GM23338 (cell line): ENCODE measurements at regions not wholly inside any gene's neighbourhood (a gene's known extent, or its start where the extent isn't known, plus 50 kb on each side); places are given as distances from the start of the nearest gene placed in this dataset.
"Not testable (repeated sequence)": the region's sequence is repeated elsewhere in the genome, so short reads cannot be mapped to it uniquely, and the experiment has no call there.

Experiments
- ATAC-seq: fragments of 200-7000 bp; cut with Tn5 transposase; 3 replicates; pipeline ENCODE4 v1.9.1; 2020
- DNase-seq: peaks from one replicate; pipeline ENCODE4 v3.0.0-alpha.2; 2015; ENCODE audit warnings: low spot score
- H2AFZ ChIP-seq: fragments of 200-600 bp; sonication (generic); 2 replicates; pipeline ENCODE4 v1.8.0; 2016; ENCODE audit warnings: antibody characterized with exemption, mild to moderate bottlenecking, moderate library complexity
- H3F3A ChIP-seq: fragments of 200-600 bp; sonication (generic); replicated peaks from 2 replicates; pipeline ENCODE4 v1.8.0; 2017; ENCODE audit warnings: antibody characterized with exemption, mixed run types, low read depth
- H3K27ac ChIP-seq: fragments of 200-600 bp; sonication (generic); 2 replicates; pipeline ENCODE4 v1.6.1; 2016; ENCODE audit warnings: low read depth
- H3K27me3 ChIP-seq: fragments of 200-600 bp; sonication (generic); 2 replicates; pipeline ENCODE4 v1.8.0; 2016; ENCODE audit warnings: mild to moderate bottlenecking, mixed run types, moderate library complexity; ENCODE audit not compliant: insufficient read depth
- H3K36me3 ChIP-seq: fragments of 200-600 bp; sonication (generic); 2 replicates; pipeline ENCODE4 v1.8.0; 2016; ENCODE audit warnings: mild to moderate bottlenecking; ENCODE audit not compliant: insufficient read depth
- H3K4me1 ChIP-seq: fragments of 200-600 bp; sonication (generic); 2 replicates; pipeline ENCODE4 v1.8.0; 2016; ENCODE audit warnings: mild to moderate bottlenecking, moderate library complexity; ENCODE audit not compliant: insufficient read depth
- H3K4me2 ChIP-seq: fragments of 200-600 bp; sonication (generic); 2 replicates; pipeline ENCODE4 v1.7.1; 2017; ENCODE audit warnings: mixed run types
- H3K4me3 ChIP-seq: fragments of 200-600 bp; sonication (generic); 2 replicates; pipeline ENCODE4 v1.6.1; 2016; ENCODE audit warnings: mixed run types
- H3K79me2 ChIP-seq: fragments of 200-600 bp; sonication (generic); replicated peaks from 2 replicates; pipeline ENCODE4 v1.8.0; 2017; ENCODE audit warnings: mild to moderate bottlenecking; ENCODE audit not compliant: insufficient read depth
- H3K9me2 ChIP-seq: fragments of 200-600 bp; sonication (generic); 2 replicates; pipeline ENCODE4 v1.8.0; 2017; ENCODE audit not compliant: insufficient read depth
- H4K20me1 ChIP-seq: fragments of 200-600 bp; sonication (generic); replicated peaks from 2 replicates; pipeline ENCODE4 v1.8.0; 2017; ENCODE audit warnings: mild to moderate bottlenecking; ENCODE audit not compliant: insufficient read depth
- H3K27ac Mint-ChIP-seq: 2 replicates; pipeline ENCODE4 v1.8.0; 2020; ENCODE audit warnings: inconsistent platforms, mild to moderate bottlenecking, moderate library complexity, mixed read lengths
- H3K27me3 Mint-ChIP-seq: 3 replicates; pipeline ENCODE4 v1.8.0; 2022; ENCODE audit warnings: low read depth, mild to moderate bottlenecking, moderate library complexity, mixed read lengths, inconsistent platforms; ENCODE audit not compliant: insufficient read depth, poor library complexity
- H3K36me3 Mint-ChIP-seq: 3 replicates; pipeline ENCODE4 v1.8.0; 2021; ENCODE audit warnings: low read depth, mild to moderate bottlenecking, inconsistent platforms, moderate library complexity, mixed read lengths
- H3K4me1 Mint-ChIP-seq: 3 replicates; pipeline ENCODE4 v1.8.0; 2020; ENCODE audit warnings: mild to moderate bottlenecking, inconsistent platforms, mixed read lengths
- H3K4me3 Mint-ChIP-seq: 3 replicates; pipeline ENCODE4 v1.8.0; 2021; ENCODE audit warnings: moderate library complexity, mild to moderate bottlenecking, inconsistent platforms, mixed read lengths
- H3K9me3 Mint-ChIP-seq: 3 replicates; pipeline ENCODE4 v1.8.0; 2020; ENCODE audit warnings: moderate library complexity, mild to moderate bottlenecking, inconsistent platforms, mixed read lengths
- ETS1 ChIP-seq: IDR thresholded peaks from 2 replicates; pipeline ENCODE4 v1.6.1; 2016; ENCODE audit warnings: antibody characterized with exemption
- EZH2 ChIP-seq: fragments of 200-600 bp; sonication (generic); IDR thresholded peaks from one replicate; pipeline ENCODE4 v1.8.0; 2017; ENCODE audit warnings: antibody characterized with exemption, mild to moderate bottlenecking, low read depth; ENCODE audit not compliant: unreplicated experiment
- POLR2AphosphoS5 ChIP-seq: IDR thresholded peaks from 2 replicates; pipeline ENCODE4 v1.6.1; 2016; ENCODE audit warnings: antibody characterized with exemption, low read depth
- ZNF114 ChIP-seq: fragments of 250-450 bp; sonication (Bioruptor Pico); IDR thresholded peaks from 2 replicates; pipeline ENCODE4 v1.5.0; 2020; ENCODE audit warnings: mild to moderate bottlenecking, moderate library complexity
- ZNF331 ChIP-seq: fragments of 250-450 bp; sonication (Bioruptor Pico); IDR thresholded peaks from 2 replicates; pipeline ENCODE4 v1.5.0; 2020; ENCODE audit warnings: low read depth, mild to moderate bottlenecking, moderate library complexity
- ZNF462 ChIP-seq: fragments of 250-450 bp; sonication (Bioruptor Pico); IDR thresholded peaks from 2 replicates; pipeline ENCODE4 v1.5.0; 2020; ENCODE audit warnings: mild to moderate bottlenecking, moderate library complexity

GRCh38 chr17:16853661-16854320 lies 118.1 kb downstream of the TNFRSF13B start:
- no peak overlapping the region for H3K4me2 ChIP-seq
- no peaks in the 10 kb centered on the region for H3K27me3 ChIP-seq
- no peak overlapping the region for H3K27ac ChIP-seq
- H3K79me2 ChIP-seq, result no peaks in the 10 kb centered on the region
- no peak for DNase-seq
- peaks cover 5% of the 10 kb centered on the region for H3K27me3 Mint-ChIP-seq
- no peaks in the 10 kb centered on the region for H3F3A ChIP-seq
- H2AFZ ChIP-seq, result no peak overlapping the region
- no peak overlapping the region for H3K4me3 ChIP-seq
- no peaks in the 10 kb centered on the region for H3K36me3 Mint-ChIP-seq
- no peak for ATAC-seq
- no peaks in the 10 kb centered on the region for H3K9me2 ChIP-seq
- no peaks in the 10 kb centered on the region for H3K4me1 Mint-ChIP-seq
- H3K36me3 ChIP-seq, result no peaks in the 10 kb centered on the region
- H3K9me3 Mint-ChIP-seq, result no peaks in the 10 kb centered on the region
- no peak overlapping the region for H3K27ac Mint-ChIP-seq
- no peak overlapping the region for H3K4me3 Mint-ChIP-seq
- no peak for TF ChIP-seq ETS1
- no peak for TF ChIP-seq ZNF462 (CRISPR knock-in tag)
- no peak for TF ChIP-seq ZNF331 (CRISPR knock-in tag)
- TF ChIP-seq EZH2, result no peak
- TF ChIP-seq POLR2AphosphoS5, result no peak
- TF ChIP-seq ZNF114, result no peak
- no peaks in the 10 kb centered on the region for H3K4me1 ChIP-seq
- H4K20me1 ChIP-seq, result no peaks in the 10 kb centered on the region

GRCh38 chr17:16849861-16850260 lies 122.1 kb downstream of the TNFRSF13B start:
- not testable (repeated sequence) for H3F3A ChIP-seq, H3K4me1 ChIP-seq, H3K9me2 ChIP-seq, H3K27me3 Mint-ChIP-seq, H3K36me3 Mint-ChIP-seq, H3K4me1 Mint-ChIP-seq, DNase-seq, H3K4me3 Mint-ChIP-seq, H4K20me1 ChIP-seq, H3K79me2 ChIP-seq, H3K36me3 ChIP-seq, H3K27ac ChIP-seq, H3K27me3 ChIP-seq, ATAC-seq, H3K4me2 ChIP-seq, H3K9me3 Mint-ChIP-seq, H2AFZ ChIP-seq, H3K27ac Mint-ChIP-seq, H3K4me3 ChIP-seq

- H3K4me3 Mint-ChIP-seq, DNase-seq, H3K4me1 ChIP-seq, H4K20me1 ChIP-seq, H3K27ac ChIP-seq, H3K79me2 ChIP-seq, H3K36me3 Mint-ChIP-seq, H3K4me3 ChIP-seq, ATAC-seq, H3K4me2 ChIP-seq, H3K27ac Mint-ChIP-seq, H3K36me3 ChIP-seq, H3K27me3 Mint-ChIP-seq, H2AFZ ChIP-seq, H3F3A ChIP-seq, H3K9me3 Mint-ChIP-seq, H3K27me3 ChIP-seq, H3K4me1 Mint-ChIP-seq, H3K9me2 ChIP-seq: not testable (repeated sequence)
Measured at GRCh38 chr17:16848997-16849396, 122.9 kb downstream of the TNFRSF13B start.

- H3K36me3 Mint-ChIP-seq, H3K27me3 ChIP-seq, H3K4me1 ChIP-seq, H3F3A ChIP-seq, H3K36me3 ChIP-seq, H3K4me1 Mint-ChIP-seq, H3K79me2 ChIP-seq, H3K9me2 ChIP-seq, H3K4me3 Mint-ChIP-seq, H3K9me3 Mint-ChIP-seq, H3K27ac ChIP-seq, H3K4me2 ChIP-seq, DNase-seq, H3K27ac Mint-ChIP-seq, H2AFZ ChIP-seq, H3K4me3 ChIP-seq, H4K20me1 ChIP-seq, ATAC-seq, H3K27me3 Mint-ChIP-seq: not testable (repeated sequence)
Measured at GRCh38 chr17:16845098-16845497, 126.8 kb downstream of the TNFRSF13B start.
